GM21390 (cell line): ENCODE measurements at regions not wholly inside any gene's neighbourhood (a gene's known extent, or its start where the extent isn't known, plus 50 kb on each side); places are given as distances from the start of the nearest gene placed in this dataset.
"Not testable (repeated sequence)": the region's sequence is repeated elsewhere in the genome, so short reads cannot be mapped to it uniquely, and the experiment has no call there.

ENCODE experiments used
- ATAC-seq: cut with Tn5 transposase; IDR thresholded peaks from one replicate; pipeline ENCODE4 v1.9.1; 2021; ENCODE audit not compliant: unreplicated experiment

- no peak for ATAC-seq
These were observed 394.5 kb downstream of the RERGL start for GRCh38 chr12:17695495-17695894.

DNA sequence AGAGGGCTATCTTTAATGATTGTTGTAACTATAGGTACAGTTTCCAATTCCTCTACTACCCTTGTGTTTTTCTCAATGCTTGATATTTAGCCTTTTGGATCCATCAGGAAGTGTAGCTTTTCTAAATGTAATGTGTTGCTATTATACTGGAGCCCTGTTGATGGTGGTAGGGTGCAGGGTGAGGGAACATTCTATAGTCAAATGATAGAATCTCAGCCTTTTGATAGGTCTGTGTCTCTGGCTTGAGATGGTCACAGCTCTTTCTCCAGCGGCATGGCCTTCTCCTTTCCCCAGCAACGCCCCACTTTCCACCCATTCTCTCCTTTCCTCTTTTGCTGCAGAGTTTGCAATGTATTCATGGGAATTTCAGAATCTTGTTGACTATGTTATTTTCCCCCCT is 398.6 kb downstream of the RERGL start:
- ATAC-seq, result no peak

GRCh38 chr12:17680220-17680619 is 409.8 kb downstream of the RERGL start:
- ATAC-seq, result no peak

DNA sequence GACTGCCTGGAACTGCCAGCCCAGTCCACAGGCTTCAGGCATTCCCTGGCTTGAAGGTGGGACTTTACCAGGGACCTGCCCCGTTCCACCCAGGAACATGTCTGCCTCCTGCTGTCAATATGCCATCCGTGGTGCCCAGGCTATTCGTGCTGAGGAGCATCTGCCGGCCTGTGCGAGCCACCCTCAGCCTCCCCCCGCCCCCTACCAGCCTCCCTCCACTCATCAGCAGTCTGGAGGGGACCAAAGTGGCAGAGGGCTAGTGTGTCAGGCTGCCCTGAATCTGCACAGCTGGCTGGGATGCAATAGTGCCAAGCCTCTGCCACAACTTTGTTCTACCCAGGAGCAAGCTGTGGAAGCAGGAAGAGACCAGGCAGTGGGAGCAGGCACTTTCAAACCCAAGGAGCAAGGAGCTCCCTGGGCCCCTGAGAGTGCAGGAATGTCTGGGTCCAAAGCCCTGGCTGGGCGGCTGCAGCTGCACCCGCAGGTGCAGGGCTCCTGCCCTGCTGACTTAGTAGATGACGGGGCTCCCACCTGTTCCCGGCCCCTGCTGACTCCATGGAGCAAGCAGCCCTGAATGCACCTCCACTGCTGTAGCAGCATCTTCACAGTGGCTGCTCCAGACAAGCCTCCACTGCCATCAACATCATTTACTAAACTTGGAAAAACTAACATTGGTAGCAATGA is 423.2 kb downstream of the RERGL start:
- no peak for ATAC-seq

- no peak for ATAC-seq
These were observed 424.2 kb downstream of the RERGL start for GRCh38 chr12:17665839-17666238.

DNA sequence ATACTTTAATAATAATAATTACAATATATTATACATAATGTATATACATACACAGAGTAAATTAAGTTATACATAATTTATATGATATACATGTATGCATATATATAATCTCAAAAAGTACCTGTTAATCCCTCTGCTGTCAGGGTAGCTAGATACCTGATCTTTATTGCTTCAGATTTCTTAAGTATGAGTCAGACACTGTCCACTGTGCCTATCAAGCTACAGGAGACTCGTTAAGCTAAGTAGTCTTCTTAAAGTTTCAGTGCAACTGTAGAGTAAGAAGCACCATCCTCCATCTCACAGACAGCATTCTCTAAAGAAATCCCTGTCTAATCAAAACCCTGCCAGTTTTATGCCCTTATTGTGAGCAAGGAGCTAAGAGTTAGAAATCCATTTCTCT is 428.7 kb downstream of the RERGL start:
- ATAC-seq, result no peak

DNA sequence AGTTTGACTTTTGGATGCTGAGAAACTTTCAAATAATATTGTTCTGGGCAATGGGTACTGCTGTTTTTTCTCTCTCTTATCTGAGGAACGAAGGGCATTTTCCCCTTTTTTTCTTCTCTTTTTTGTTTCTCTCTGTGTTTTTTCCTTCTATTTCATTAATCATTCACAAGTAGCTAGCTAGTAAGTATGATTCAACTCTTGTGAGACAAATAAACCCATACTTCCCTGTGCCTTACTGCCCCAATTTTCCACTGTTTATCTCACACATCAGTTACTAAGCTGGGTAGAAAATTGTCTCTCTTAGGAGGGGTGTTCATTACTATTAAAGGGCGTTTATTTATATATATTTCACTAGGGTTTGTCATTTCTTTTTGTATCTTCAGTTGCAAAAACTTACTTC is 437.6 kb downstream of the RERGL start:
- ATAC-seq, result no peak

GRCh38 chr12:17642340-17642650 is 447.7 kb downstream of the RERGL start:
- no peak for ATAC-seq

DNA sequence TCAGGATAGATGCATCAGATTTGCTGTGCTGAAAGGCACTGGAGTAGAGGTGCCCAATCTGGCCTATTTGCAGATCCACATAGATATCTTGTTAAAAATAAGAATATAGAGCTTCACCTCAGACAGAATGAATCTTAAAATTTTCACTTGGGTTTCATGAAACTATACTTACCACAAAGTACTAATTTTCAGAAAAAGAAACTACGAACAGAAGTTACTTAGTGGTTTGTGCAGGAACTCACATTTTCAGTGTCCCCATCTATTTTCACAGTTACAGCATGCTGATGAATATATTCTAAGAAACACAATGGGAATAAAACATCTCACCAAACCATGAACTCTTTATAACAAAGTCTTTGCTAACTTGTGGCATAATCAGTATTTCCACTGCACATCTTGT is 449.4 kb downstream of the RERGL start:
- no peak for ATAC-seq

- ATAC-seq, result no peak
These were observed 471.2 kb downstream of the RERGL start for GRCh38 chr12:17618831-17619230.

DNA sequence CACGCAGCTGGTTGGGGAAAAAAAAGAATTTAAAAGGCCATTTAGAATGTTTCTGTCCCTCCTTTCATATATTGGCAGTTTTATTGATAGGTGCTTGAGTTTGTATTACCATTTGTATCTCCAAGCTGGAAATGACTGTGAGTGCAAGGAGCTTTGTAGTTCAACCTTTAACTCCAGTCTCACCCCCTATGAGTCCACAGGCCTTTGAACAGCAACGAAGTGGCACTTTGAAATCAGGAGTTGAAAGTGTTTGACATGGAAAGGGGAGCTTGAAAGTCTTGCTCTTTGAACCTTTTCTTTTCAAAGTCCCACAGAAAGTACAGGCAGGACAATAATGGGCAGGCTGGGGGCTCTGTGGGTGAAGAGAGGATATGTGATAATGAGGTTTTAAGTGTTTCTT is 480.3 kb downstream of the RERGL start:
- ATAC-seq, result no peak

DNA sequence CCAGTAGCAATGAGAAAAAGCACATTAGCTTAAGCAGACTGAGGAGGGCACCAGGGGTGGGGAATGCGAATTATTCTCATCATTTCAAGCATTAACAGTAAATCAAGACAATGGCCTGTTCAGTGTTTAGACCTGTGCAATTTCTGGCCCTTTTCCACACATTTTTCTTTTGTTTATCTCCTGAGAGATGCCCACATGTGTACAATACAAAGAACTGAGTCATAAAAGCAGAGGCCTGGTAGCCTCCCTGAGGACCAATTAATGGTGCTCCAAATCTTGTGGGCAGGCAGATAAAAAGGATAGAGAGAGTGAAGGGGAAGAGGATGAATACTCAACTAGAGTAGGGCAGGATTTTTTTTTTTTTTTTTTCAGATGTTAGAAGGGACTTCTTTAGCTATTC is 480.8 kb downstream of the RERGL start:
- ATAC-seq, result no peak

GRCh38 chr12:17595111-17595510 is 494.9 kb downstream of the RERGL start:
- no peak for ATAC-seq

GRCh38 chr12:17593715-17594406 is 496.1 kb downstream of the RERGL start:
- no peak for ATAC-seq

- ATAC-seq, result no peak
These were observed 497.5 kb downstream of the RERGL start for GRCh38 chr12:17592472-17592871.

GRCh38 chr12:17591005-17591681 is 498.9 kb downstream of the RERGL start:
- ATAC-seq, result no peak

DNA sequence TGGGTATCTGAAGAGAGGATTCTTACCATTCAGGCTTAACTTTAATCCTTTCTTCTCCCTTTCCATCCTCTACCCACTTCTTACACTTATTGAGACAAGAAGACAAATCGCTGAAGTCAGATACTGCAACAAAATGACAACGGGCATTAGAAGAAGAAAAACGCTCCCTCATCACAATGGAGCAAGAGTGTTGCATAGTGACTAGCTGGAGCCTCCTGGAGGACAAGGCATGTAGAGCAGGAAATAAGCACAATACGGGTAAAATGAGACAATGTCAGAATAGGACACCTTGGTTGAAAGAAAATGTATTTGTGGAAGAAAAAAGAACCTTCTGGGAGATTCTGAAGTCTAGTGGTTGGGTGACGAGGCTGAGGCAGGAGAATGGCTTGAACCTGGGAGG is 501.0 kb downstream of the RERGL start:
- no peak for ATAC-seq

DNA sequence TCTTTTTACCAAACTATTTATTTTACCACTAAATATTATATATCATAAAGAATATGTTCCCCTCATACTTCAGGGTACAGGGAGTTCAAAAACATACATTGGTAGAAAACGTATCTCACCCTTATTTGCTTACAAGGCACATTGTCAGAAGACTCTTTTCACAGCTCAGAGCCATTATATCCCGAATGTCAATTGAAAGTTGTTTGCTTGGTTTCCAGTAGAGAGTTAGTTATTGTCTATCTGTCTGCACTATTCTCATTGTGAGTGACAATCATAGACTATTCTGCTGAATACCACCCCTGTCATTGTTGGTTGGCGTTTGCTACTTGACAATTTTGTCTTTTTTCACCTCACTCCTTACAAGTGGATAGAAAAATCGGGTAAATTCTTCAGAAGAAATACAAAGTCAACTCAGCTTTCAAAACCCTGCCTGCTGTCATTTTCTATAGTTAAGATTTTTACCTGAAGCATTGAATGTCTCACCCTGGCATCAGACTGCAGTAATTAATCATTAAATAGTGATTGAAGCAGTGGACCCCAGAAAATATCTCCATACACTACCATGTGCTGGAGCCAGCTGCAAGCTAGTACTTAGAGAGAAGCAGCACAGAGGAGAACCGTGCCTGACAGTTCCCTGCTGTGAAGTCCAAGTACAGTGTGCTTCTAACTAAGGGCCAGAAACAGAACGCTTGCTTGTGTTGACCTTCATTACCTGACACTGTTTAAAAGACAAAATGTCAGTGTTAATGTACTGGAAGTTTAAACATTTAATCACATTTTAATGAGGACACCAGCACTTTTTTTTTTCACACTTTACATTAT is 510.6 kb downstream of the RERGL start:
- ATAC-seq, result no peak

- no peak for ATAC-seq
These were observed 512.6 kb downstream of the RERGL start for GRCh38 chr12:17577405-17577804.

DNA sequence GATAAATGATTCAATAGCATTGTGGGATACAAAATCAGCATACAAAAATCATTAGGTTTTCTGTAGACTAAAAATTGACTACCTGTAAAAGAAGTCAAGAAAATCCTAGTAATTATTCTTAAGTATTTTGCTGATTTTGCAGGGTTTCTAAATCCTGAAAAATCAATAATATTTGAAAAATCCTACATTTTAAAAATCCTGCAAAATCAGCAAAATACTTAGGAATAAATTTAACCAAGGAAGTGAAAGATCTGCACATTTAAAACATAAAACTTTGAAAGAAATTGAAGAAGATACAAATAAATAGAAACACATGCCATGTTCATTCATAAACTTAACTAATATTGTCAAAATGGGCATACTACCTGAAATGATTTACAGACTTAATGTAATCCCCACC is 517.7 kb downstream of the RERGL start:
- ATAC-seq, result no peak

DNA sequence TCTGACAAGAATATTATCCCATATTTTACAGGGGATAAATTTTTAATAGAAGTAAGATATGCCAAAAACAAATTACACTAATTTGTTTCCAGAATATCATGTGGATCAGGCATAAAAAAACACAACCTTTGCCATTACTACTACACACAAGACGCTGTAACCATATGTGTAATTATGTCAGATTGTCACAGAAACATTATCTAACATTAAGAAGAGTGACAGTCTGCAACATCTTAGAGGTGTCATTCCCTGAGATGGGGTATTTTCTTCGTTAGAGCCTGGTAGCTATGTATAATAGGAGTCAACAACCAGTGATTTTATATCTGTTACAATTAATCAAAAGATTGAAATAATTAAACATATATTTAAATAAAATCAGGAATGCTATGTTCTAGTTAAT is 518.9 kb downstream of the RERGL start:
- ATAC-seq, result no peak

GRCh38 chr12:17564630-17565029 is 525.4 kb downstream of the RERGL start:
- not testable (repeated sequence) for ATAC-seq
